Stimulated activated CD8-positive, alpha-beta memory T cell treated with anti-CD3 and anti-CD28 coated beads, Interleukin-2, amount 100 ng/mL, for 48 hours (primary cell): ENCODE measurements at regions not wholly inside any gene's neighbourhood (a gene's known extent, or its start where the extent isn't known, plus 50 kb on each side); places are given as distances from the start of the nearest gene placed in this dataset.
A peak's percentile ranks its signal among the peaks of the same experiment; 100 is the strongest.
"Not testable (repeated sequence)": the region's sequence is repeated elsewhere in the genome, so short reads cannot be mapped to it uniquely, and the experiment has no call there.

Source experiments
- DNase-seq, 2 donors: peaks; one replicate each; pipeline ENCODE4 v3.0.0-alpha.2; 2020; ENCODE audit warnings: low read depth in 2 of 2

DNA sequence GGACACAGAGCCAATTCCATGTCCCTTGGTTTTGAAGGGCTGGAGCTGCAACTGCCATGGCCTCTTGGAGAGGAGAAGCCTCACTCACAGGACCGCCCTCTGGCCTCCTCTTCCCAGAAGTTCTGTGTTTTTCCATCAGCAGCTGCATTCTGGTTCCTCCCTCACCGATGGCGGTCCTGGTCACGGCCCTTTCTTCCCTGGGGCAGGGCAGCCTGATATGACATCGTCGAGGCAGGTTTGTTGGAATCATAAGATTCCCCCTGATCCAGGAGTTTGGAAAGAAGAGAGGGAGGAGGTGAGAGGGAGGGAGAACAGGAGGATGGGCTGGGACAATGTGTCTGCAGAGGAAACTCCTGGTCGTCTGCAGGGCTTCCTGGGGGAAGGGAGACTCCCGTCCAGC lies 82.7 kb upstream of the PDZD8 start:
- DNase-seq = no peak

GRCh38 chr10:117457071-117457810 lies 82.0 kb upstream of the PDZD8 start:
- no peak for DNase-seq

GRCh38 chr10:117455346-117455745 lies 80.1 kb upstream of the PDZD8 start:
- DNase-seq = no peak

DNA sequence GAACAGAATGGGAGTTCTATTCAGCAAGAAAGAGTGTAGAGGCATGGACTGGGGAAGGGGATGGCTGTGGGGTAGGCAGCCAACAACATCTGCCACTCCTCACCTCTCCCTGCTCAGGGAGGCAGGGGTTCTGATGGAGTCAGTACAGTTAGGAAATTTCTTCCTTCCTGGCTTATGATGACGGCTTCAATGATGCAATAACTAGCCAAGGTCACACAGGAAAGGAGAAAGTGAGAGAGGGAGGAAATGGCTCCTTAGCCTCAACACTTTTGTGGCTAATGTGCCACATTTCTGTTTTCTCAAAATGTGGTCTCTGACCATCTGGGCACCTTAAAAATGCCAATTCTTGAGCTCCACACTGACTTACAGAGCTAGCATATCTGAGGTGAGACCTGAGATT lies 79.3 kb upstream of the PDZD8 start:
- DNase-seq = no peak

DNA sequence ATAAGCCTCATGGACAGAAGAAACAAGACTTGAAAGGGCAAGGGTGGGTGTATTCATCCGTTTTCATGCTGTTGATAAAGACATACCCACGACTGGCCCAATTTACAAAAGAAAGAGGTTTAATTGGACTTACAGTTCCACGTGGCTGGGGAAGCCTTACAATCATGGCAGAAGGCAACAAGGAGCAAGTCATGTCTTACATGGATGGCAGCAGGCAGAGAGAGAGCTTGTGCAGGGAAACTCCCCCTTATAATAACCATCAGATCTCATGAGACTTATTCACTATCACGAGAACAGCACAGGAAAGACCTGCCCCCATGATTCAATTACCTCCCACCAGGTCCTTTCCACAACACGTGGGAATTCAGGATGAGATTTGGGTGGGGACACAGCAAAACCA lies 78.2 kb upstream of the PDZD8 start:
- not testable (repeated sequence) for DNase-seq

DNA sequence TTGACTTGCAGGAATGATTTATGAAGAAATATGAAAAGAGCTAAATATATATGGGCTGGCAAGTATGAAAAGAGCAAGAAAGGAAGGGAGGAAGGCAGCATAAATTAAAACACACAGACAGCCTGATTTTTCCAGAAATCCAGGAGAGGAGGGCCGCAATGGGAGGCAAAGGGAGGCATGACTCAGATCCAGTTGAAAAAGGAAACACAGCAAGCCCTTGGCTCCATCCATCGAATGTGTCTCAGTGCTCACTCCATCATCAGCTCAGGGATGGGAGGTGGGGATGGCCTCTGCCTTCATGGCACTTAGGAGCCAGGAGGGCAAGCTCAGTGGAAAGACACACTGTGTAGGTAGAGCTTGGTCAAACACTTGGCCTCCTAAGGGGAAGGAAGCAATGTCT lies 75.7 kb upstream of the PDZD8 start:
- no peak for DNase-seq

GRCh38 chr10:117449636-117450035 lies 74.4 kb upstream of the PDZD8 start:
- DNase-seq = no peak

- no peak for DNase-seq
Measured at GRCh38 chr10:117448802-117449201, 73.6 kb upstream of the PDZD8 start.

DNA sequence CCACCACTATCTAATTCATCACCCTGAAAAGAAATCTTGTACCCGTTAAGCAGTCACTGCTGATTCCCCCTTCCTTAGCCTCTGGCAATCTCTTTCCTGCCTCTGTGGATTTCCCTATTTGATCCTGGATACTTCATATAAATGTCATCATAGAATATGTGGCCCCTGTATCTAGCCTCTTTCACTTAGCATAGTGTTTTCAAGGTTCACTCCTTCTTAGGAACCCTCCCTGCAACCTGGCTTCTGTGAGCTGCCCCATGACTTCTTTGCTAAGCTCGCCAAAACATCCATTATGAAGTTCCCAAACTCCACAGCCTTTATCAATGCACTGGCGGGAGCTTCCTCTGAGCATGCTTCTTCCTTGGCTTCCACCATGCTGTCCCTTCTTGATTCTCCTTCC lies 70.8 kb upstream of the PDZD8 start:
- no peak for DNase-seq

DNA sequence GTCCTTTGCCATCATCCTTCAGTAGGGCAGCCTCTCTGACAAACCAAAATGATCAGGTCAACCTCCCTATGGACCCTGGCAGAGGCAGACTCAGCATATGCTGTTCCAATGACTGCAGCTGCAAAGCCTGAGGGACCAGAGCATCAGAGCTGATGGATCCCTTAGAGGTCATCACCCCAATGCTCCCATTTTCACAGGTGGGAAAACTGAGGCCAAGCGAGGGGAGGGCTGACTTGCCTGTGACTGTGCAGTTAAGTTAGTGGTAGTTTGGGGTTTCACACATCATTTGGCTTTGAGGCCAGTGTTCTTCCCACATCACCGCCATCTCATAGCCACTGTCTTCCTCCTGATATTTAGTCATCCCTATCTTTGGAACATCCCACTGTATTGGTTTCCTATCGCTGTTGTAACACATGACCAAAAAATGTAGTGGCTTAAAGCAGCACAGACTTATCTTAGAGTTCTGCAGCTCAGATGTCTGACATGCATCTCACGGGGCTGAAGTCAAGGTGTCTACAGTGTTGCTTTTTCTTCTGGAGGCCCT lies 69.3 kb upstream of the PDZD8 start:
- DNase-seq = no peak

DNA sequence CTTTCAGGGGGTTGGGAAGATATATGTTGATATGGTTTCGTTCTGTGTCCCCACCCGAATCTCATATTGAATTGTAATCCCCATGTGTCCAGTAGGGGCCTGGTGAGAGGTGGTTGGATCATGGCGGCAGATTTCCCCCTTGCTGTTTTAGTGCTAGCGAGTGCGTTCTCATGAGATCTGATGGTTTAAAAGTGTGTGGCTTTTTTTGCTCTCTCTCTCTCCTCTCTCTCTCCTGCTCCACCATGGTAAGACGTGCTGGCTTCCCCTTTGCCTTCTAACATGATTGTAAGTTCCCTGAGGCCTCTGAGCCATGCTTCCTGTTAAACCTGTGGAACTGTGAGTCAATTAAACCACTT lies 68.4 kb upstream of the PDZD8 start:
- DNase-seq = no peak

DNA sequence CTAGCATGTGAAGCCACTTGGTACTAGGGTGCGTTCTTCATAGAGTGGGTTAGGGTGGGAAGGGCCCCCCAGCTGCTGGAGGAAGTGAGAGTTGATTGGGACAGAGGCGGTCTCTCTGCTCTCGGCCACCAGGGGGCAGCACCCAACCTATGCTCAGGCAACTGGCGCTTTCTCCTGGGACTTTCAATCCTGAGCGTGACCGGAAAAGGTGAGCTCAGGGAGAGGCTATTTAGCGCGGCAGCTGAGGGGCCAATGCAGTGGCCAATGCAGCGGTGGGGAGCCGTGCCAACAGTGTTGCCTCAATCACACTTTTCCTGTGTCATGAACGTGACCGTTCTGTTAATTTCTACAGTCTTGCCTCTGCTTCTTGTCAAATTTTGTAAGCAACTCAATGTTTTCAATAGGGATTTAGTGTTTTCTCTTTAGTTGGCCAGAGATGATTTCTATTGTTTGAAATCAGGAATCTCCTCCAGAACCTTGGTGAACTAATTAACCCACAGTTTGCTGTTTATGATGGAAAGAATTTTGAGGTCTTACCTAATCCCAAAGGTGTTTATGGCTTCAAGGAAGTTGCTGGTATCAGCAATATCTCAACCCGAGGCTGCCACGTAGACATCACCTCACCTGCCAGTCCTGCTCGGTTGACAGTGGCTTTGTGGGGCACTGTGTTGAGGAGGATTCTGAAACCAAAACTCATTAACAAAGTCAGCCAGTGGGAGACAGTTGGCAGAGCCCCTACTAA lies 67.9 kb upstream of the PDZD8 start:
- peak; percentile 41 to 51 for DNase-seq

DNA sequence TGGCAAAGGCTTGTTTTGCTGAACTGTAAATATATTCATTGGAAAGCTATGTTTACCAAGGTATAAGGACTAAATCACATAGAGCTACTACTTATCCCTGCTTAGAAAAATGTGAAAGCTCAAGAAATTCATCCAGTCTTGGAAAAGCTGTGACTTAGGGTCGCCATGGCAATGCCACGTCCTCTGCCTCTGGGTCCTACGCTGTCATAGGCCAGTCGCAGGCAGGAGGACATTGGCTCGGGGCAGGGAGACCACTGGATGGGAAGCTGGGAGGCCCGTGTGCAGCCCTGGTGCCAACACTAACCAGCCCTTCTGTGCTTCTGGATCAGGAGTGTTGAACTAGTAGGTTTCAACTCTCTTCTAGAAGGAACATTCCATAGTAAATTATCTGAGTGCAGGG lies 67.3 kb upstream of the PDZD8 start:
- DNase-seq = no peak

GRCh38 chr10:117441812-117442443 lies 66.7 kb upstream of the PDZD8 start:
- no peak for DNase-seq

DNA sequence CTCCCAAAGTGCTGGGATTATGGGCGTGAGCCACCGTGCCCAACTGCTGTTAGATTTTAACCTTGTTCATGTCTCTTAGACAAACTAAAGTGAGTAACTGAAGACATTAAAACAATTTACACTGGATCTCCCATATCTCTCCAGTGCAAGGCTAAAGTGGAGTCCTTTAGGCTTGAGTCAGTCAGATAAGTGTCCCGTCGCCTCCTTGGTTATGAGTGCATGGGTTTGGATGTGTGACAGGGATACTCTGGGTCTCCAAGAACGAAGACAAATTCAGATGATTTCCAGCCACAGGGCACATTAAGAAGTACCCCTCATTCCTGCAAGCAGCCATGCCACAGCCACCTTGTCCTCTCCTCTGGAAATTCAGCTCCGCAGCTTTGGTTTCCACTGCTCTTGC lies 66.1 kb upstream of the PDZD8 start:
- DNase-seq = no peak

DNA sequence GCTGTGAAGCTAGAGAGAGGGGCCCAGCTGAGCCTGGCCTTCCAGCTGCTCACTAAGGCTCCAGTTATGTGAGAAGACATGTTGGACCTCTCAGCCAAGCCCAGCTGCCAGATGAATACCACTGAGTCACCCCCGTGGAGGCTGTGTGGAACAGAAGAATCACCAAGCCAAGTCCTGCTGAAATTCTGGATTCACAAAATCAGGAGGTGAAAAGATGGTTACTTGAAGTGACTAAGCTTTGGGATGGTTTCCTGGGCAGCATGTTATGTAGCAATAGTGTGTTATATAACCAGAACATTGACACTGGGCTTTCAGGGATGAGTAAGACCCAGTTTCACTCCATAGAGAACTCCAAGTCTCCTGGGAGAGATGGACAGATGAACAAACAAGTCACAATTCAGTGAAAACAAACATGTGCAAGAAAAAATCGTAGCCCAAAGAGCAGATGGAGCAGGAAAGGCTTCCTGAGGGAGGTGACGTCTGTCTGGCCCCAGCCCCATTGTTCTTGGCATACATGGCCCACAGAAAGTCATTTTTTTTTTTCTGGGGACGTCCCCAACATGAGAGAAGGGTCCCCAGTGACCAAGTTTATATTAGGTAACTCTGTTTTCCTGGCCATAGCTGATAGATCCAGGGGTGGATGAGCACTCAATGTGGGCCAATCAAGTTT lies 64.1 kb upstream of the PDZD8 start:
- no peak for DNase-seq

- DNase-seq = no peak
Measured at GRCh38 chr10:117432866-117433265, 57.6 kb upstream of the PDZD8 start.

DNA sequence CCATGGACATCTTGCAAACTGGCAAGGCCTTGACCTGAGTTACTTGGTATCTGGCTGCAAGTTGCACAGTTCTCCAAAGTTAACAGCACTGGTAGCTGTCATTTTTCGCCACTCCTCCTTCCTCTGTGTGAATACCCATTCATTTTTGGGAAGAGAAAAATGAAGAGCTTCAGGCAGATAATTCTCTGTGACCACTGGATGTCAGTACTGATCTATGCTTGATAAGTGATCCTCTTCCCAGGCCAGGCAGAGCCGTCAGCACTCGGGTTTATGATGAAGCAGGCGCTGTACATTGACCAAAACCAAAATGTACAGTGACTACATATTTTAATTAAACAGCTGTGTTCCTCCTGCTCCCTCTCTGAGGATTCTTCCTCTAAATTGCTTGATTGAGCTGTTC lies 55.9 kb upstream of the PDZD8 start:
- no peak for DNase-seq

DNA sequence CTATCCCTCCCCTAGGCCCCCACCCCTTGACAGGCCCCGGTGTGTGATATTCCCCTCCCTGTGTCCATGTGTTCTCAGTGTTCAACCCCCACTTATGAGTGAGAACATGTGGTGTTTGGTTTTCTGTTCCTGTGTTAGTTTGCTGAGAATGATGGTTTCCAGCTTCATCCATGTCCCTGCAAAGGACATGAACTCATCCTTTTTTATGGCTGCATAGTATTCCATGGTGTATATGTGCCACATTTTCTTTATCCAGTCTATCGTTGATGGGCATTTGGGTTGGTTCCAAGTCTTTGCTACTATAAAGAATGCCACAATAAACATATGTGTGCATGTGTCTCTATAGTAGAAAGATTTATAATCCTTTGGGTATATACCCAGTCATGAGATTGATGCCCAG lies 55.3 kb upstream of the PDZD8 start:
- DNase-seq = not testable (repeated sequence)

DNA sequence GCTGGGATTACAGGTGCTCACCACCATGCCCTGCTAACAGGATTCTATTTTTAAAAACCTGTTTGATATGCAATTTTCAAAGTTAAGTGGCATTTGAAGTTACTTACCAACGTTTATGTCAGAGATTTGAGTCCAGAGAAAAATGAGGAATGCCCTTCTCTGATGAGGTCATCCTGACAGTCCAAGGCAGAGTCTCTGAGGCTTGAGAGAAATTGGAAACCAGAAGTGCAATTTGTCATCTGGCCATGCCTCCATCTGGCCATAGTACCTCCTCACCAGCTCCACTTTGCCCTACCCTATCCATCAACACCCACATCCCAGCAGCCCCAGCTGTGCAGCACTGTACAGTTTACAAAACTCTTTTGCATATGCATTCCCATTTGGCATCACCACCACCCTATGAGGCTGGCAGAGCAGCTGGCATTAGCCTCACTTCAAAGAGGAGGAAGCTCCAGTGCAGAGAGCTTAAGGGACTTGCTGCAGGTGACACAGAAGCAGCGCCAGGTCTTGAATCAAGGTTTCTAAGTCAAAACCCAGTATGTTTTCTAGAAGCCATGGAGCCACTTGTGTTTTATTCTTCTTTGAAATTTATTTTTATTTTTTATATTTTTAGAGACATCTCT lies 54.5 kb upstream of the PDZD8 start:
- DNase-seq = no peak

DNA sequence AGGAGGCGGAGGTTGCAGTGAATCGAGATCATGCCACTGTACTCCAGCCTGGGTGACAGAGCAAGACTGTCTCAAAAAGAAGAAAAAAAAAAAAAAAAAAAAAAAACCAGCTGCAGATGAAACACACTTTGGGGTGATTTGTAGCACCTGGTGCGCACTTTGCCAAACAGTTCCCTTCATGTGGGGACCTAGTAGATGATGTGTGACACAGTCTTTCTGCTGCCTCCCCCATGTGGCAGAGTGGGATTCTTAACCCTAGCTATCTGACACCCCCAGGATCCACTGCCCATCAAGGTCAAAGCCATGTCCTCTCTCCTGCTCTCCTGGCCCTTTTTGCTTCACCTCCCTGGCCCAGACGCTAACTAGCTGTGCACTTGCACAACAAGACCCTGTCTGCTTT lies 52.1 kb upstream of the PDZD8 start:
- DNase-seq = no peak
